Endothelial cell of umbilical vein (primary cell): ENCODE measurements at regions not wholly inside any gene's neighbourhood (a gene's known extent, or its start where the extent isn't known, plus 50 kb on each side); places are given as distances from the start of the nearest gene placed in this dataset.

Experiments used
- CTCF ChIP-seq, 2 donors: IDR thresholded peaks; 1 replicate in 1 of 2; 2 replicates in 1 of 2; pipeline ENCODE4 v1.5.1; 2011; ENCODE audit warnings: low read length in 2 of 2, mild to moderate bottlenecking in 2 of 2, moderate library complexity in 2 of 2, control low read depth in 1 of 2, inconsistent platforms in 1 of 2, low read depth in 1 of 2; ENCODE audit not compliant: insufficient read depth in 1 of 2; ENCODE audit errors: extremely low read depth in 1 of 2
- EZH2 ChIP-seq: IDR thresholded peaks from 2 replicates; pipeline ENCODE4 v1.6.1; 2012; ENCODE audit warnings: borderline replicate concordance, low read depth, mild to moderate bottlenecking, moderate library complexity, low read length, inconsistent platforms; ENCODE audit not compliant: severe bottlenecking
- FOS ChIP-seq: IDR thresholded peaks from 2 replicates; pipeline ENCODE4 v1.6.1; 2011; ENCODE audit warnings: mild to moderate bottlenecking, low read length, moderate library complexity, borderline replicate concordance; ENCODE audit not compliant: insufficient read depth
- GATA2 ChIP-seq: IDR thresholded peaks from 2 replicates; pipeline ENCODE4 v1.7.0; 2011; ENCODE audit warnings: low read depth, mild to moderate bottlenecking, moderate library complexity, mixed read lengths, low read length; ENCODE audit not compliant: insufficient read length, insufficient read depth
- JUN ChIP-seq: IDR thresholded peaks from 2 replicates; pipeline ENCODE4 v1.6.1; 2011; ENCODE audit warnings: borderline replicate concordance, low read depth; ENCODE audit not compliant: insufficient read length, insufficient read depth
- MAX ChIP-seq: IDR thresholded peaks from 2 replicates; pipeline ENCODE4 v1.6.1; 2011; ENCODE audit not compliant: insufficient read depth, insufficient read length
- MYC ChIP-seq: IDR thresholded peaks from one replicate; pipeline ENCODE4 v1.6.1; 2011; ENCODE audit warnings: mild to moderate bottlenecking, low read depth, low read length
- POLR2A ChIP-seq: IDR thresholded peaks from 2 replicates; pipeline ENCODE4 v1.6.1; 2012; ENCODE audit warnings: low read depth, mild to moderate bottlenecking, control low read depth, low read length
- POLR2AphosphoS5 ChIP-seq: IDR thresholded peaks from 2 replicates; pipeline ENCODE4 v1.6.1; 2012; ENCODE audit warnings: low read depth, mild to moderate bottlenecking, control low read depth, low read length, moderate library complexity; ENCODE audit not compliant: insufficient read depth

GRCh38 chr1:91201176-91201575, 179.3 kb upstream of the ZNF644 start:
- TF ChIP-seq CTCF (IDR thresholded peaks at IDR 0.05; ENCODE audit: extremely low read depth in 1 of 2, insufficient read depth in 1 of 2, low read depth in 1 of 2, low read length in 2 of 2) (no peak), JUN (no peak), MAX (no peak), POLR2A (no peak), POLR2AphosphoS5 (no peak), GATA2 (no peak), EZH2 (no peak), FOS (no peak), MYC (no peak)
